HG02870 (cell line): ENCODE measurements at regions not wholly inside any gene's neighbourhood (a gene's known extent, or its start where the extent isn't known, plus 50 kb on each side); places are given as distances from the start of the nearest gene placed in this dataset.

Experiments used
- ATAC-seq: cut with Tn5 transposase; IDR thresholded peaks from one replicate; pipeline ENCODE4 v1.9.1; 2021; ENCODE audit warnings: mild to moderate bottlenecking, moderate library complexity; ENCODE audit not compliant: unreplicated experiment

DNA sequence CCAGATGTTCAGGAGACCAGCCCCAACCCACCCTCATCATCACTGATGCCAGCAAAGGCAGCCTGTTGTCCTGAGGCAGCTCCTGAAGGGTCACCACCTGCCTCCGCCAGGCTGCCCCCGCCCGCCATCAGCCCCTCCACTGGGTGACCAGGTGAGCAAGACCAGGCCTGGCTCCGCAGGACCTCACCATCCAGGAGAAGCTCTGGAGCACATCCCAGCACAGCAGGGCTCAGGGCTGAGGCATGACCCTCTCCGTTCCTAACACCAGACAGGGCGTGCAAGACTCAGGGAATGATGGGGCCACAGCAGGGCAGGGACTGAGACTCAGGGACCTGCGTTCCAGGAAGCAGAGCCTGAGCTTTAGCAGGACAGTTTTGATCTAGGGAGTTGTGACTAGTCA lies 218.8 kb upstream of the RAB6C start:
- ATAC-seq: no peak

DNA sequence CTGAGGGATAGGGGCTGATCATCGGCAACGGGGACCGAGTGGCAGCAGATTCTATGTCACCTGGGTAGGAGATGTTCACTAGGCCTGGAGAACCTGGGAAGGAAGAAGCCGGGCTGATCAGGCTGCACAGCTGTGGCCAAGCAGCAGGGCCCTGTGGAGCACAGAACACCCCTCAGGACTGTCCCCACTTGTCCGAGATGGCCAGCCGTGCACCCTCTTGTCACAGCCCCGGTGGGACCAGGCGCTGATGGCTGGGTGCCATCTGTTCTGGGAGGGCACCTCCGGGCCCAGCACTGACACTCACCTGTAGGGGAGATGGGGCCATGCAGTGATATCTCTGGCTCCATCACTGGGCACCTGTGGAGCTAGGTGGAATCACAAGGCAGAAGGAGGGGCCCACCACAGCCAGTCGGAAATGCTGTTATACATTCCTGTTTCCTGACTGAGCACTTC lies 217.9 kb upstream of the RAB6C start:
- ATAC-seq: no peak

DNA sequence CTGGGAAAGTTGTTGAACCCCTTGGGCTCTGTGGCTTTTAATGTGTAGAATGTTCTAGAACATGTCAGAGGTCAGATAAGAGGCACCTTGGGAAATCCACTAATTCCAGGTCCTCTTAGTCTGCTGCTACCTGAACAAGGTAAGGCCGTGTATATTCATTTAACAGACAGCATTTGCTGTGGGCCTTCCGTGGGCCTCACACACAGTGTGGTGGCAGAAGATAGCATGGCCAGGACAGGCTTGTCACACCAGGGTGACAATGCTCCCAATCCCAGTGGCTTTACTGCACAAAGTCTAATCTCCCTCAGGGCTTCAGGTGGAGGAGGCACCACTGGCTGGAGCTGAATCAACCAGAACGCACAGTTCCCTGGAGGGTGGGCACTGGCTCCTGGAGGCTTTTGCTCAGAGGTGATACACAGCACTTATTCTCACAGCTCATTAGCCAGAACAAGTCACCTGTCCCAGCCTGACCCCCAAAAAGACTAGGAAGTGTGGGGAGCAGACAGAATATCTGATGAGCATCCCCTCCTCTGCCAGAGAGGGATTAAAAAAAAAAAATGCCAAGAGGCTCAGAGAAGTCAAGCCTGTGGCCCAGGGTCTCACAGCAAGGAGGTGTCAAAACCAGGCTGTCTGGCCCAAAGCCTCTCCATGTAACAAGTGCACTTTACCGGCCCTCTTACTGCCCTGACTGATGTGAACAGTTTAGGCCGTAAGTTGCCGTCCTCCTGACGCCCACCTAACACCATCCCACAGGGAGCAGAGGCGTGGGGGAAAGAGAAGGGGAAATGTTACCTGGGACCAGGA lies 216.9 kb upstream of the RAB6C start:
- no peak for ATAC-seq

DNA sequence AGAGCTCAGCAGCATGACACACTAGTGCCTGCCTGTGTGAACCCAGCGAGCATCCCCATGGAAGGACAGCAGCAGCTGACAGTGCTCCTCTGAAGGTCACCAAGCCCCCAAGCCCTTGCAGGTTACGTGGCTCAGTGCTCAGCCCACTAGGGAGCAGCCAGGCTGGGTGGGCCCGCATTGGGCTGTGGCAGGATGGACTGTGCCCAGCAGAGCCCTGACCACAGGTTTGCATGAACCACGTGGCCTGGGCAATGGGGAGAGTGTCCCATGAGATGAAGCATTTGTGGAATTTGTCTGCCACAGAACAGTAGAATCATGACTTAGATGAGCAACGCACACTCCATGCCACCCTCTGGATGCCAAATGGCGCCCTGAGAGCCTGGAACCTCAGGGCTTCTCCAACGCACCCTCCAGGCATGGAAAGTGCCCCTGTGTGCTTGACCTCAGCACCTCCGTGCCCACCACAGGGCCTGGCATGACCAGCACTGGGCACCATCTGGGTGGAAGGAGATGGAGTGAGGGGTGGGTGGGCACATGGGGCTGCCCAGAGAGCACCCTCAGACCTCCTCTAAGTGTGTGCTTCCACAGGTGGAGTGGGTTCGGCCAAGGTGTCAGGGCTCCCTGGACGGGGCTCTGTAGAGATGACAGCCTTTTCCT lies 216.1 kb upstream of the RAB6C start:
- no peak for ATAC-seq

DNA sequence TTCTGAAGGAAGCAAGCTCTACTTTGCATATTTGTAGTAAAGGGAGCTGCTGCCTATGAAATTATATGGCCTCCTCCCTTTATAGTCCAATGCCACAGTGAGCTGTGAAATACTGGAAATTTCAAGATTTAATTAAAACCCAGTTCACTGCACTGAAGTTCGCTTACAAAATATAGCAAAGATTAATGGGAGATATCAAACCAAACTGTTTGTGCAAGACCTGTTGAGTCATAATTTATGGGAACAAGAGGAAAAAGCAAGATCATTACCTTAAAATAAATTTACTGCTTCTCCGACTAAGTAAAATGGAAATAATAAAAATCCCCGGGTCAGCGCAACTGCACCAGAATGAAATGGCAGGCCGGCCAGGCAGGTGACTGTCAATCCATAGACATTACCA lies 215.5 kb upstream of the RAB6C start:
- no peak for ATAC-seq

DNA sequence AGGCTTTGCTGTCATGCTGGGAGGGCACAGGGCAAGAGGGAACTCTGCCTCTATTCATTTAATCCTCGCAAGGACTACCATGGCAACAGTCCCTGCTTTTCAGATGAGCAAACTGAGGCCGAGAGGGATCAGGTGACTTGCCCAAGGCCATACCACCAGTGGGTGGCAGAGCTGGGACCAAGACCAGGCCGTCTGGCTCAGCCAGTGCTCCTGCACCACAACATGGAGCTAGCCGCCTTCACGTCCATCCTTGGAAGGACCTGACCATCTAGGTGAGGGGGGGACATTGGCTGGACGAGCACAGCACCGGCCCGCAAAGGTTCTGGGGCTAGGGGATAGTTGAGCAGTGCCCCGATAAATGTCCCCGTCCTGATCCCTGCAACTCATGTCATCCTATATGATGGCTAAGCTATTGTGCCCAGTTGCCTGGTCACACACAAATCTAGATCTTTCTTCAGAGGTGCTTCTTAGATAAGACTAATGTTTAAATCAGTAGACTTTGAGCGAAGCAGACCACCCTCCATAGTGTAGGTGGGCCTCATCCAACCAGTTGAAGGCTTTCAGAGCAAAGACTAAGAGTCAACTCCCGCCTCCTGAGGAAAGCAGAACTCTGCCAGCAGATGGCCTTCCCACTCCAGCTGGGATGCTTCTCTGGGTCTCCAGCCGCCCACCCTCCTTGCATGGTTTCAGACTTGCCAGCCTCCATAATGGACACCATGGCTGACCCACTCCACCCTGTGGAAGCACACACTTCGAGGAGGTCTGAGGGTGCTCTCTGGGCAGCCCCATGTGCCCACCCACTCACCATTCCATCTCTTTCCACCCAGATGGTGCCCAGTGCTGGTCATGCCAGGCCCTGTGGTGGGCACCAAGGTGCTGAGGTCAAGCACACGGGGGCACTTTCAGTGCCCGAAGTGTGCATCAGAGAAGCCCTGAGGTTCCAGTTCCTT lies 214.8 kb upstream of the RAB6C start:
- no peak for ATAC-seq

DNA sequence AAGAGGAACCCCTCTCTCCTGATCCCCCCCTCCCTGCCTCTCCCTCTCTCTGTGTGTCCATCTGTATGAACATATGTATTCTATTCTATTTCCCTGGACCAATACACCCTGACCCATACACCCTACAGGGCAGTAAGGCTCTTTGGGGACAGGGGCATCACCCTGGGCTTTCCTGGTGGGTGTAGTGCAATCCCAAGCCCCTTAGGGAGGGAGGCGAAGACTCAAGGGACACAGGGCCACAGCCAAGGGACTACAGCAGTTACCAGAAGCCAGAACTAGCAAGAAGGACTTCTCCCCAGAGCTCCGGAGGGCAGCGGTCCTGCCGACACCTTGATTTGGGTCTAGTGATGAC lies 214.2 kb upstream of the RAB6C start:
- no peak for ATAC-seq

DNA sequence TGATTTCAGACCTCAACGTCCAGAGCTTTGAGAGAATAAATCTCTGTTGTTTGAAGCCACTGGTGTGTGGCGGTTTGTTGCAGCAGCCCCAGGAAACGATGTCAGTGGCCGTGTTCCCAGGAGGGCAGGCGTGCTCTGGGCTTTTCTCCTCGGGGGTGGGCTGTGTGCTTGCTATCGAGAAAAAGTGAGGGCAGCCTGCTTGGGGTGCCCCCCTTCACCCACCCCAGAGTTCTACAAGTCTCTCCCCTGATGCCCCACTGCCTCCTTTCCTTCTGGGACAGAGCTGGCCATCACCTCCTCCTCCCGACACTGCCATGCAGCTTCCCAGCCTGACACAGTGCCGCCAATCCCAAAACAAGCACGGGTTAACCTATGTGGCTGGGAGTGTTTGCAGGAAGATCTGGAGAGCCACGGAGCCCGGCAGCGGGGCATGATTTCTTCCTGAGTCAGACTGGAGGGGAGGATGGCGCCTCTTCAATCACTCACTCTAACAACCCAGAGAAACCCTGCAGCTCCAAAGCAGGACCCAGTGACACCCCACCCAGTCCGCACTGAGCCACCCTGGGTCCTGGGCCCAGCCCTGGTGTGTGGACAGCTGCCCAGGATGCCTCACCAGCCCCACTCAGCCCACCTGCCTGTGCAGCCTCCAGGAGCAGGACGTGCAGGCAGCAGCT lies 213.7 kb upstream of the RAB6C start:
- ATAC-seq: no peak

DNA sequence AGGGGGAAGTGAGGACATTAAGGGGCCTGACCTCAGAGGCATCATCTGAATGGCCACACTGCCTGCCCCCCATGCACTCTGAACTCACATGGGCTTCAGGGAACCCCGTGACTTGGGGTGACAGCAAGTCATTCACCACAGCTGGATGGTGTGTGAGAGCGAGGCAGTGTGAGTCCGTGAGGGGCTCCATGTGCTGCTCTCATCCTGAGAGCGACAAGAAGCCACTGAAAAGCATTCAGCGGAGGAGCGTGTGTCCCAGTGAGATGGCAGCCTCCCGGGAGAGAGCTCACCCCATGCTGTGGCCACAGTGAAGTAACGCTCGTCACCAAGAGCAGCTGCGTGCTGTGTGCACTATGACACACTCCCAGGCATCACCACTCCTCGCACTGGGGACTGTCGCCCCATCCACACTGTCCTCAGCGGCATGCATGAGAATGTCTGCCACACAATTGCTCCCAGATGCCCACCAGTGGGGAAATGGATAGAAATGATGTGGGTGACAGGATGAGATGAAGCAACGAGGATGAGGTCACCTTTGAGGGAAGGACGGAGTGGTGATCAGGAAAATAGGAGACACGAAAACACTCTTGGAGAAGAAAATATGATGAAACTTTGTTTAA lies 213.0 kb upstream of the RAB6C start:
- ATAC-seq: no peak

DNA sequence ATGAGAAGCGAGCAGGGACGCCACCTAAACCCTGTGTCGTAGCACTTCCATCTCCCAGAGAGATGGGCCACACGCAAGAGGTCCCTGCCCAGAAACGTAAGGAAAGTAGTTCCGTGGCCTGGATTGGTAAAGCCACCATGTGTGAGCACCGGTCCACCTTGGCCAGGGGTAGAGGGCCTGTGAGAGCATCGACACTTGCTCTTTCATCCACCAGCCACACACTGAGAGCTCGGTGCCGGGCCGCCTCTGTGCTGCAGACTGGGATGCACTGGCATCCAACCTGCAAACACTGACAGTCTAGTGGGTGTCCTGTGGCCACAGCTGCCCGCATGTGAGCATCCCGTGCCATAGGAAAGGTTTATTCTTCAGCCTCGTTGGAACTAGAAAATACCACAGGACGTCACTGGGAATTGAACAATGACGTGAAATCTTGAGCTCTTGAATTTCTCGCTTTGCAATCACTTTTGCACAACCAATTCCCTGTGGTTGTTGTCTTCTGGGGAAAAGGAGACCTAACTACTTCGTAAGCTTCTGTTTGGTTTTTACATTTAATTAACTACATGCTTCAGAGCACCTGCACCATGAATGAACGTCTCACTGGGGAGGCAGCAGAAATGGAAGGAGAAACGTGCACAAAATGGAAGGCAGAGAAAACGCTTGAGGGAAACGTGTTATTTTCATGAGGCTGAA lies 212.0 kb upstream of the RAB6C start:
- no peak for ATAC-seq

DNA sequence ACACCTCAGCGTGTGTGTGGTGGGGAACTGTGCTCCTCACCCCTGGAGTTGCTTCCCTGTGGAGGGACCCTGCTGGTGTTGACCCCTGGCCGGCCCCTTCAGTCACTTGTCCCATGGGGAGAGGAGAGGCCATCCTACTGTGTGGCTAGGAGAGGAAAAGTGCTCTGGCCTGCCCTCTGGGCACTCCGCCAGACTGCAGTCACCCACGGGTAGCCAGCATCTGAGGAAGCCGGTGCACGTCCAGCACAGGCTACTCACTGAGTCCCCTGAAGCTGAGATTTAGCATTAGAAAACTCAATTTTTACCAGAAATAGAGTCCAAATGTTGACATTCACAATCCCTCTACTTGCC lies 211.5 kb upstream of the RAB6C start:
- ATAC-seq: no peak

DNA sequence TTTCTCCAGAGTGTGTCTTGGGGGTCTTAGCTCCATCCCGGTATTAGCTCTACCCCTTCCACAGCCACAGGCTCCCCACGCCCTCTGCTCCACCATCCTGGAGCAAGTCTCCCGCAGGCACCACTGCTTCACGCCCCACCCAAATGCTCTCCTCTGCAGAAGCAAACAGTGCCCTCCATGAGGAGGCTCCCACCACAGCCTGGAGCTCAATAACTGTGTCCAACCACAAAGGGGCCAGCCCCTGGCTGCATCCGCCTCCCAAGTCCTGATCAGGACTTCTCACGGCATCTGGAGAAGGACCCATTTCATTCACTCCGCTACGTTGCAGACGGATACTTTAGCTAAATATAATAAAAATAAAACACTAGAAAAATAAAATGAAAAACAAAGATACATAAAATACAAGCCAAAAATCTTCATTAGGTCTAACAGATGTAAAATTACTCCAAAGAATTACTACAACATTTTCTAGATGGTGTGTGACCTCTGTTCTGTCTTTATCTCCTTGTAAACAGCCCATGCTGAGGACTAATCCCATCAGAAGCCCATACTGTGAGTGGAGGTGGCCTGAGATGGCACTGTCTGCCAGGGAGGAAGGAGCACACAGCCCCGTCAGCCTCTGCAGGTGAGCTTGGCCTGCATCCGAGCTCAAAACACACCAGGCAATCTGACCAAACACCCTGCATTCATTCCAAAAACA lies 210.8 kb upstream of the RAB6C start:
- ATAC-seq: no peak

DNA sequence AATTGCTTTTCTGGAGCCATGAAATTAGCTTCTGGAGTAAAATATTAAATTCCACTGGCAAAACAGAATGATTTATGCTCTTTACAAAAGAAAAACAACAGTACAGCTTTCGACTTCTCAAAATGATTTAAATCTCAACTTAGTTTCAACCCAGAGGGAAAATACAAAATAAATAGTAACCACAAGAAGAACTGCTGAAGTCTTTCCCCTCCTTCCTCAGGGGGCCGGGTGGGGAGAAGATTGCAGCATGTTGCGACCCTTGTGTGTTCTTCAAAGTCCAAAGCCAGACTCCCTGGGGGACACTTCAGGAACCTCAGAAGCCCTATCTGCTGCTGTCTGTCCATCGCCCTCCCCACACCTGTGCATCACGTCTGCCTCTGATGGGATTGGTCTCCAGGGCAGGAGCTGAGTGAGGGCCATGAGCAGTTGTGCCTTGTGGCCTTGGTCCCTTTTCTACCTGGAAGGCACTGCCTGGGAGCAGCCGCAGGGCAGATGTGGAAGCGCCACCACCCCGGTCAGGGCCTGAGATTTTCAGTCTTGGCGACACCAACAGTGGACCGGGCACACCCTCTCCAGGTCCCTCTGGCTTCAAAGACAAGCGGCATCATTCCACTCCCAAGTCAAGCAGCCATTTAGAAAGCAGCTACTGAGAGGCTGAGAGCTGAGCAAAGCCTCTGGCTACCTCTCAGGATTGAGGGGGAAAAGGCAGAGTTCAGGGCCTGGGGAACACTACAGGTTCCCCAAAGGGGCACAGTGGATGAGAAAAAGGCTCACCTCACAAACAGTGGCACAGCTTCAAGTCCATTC lies 210.1 kb upstream of the RAB6C start:
- ATAC-seq: no peak

DNA sequence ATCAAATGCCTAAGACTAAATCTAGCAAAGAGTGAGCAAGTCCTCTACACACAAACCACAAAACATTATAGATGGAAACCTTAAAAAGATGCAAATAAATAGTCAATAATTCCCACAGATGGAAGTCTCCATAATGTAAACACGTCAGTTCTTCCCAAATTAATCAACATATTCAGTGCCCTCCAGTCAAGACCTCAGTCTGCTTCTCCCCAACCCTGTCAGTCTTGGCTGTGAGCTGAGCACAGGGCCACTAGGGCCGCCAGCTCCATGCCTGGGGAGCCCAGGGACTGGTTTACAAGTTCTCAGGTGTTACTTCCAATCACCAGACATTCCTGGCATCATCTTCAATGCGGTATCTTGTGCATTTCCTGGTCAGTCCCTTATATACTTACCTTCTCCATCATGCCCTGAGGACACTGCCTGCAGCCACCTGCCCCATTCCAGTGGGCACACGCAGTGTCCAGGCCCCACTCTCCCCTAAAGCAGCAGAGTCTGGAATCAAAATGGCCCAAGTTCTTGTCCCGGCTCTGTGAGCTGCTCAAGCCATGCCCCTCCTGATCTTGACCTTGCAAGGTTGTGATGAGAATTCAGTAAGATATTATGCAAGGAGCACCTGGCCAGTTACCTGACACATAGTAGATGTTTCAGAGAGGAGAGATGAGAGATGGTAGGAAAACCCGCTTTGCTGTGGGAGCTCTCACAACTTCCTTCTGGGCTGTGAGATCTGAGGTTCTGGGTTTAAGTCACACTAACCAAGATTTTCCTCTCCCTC lies 207.9 kb upstream of the RAB6C start:
- no peak for ATAC-seq

DNA sequence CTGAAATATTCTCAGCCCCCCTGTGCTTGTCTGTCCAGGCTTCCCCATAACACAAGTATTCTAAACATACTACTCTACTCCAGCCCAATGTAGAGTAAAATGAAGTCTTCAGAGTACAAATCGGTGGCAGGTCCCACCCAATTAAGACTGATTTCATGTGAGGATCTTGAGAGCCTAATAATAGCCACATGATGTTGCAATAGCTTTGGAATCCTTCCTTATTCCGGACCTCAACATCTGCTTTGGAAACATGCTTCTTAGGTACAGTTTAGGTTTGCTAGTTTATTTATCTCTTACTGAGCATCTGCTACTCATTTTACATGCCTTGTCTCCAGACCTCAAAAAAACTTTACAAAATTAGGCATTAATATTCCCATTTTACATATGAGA lies 207.3 kb upstream of the RAB6C start:
- ATAC-seq: no peak

DNA sequence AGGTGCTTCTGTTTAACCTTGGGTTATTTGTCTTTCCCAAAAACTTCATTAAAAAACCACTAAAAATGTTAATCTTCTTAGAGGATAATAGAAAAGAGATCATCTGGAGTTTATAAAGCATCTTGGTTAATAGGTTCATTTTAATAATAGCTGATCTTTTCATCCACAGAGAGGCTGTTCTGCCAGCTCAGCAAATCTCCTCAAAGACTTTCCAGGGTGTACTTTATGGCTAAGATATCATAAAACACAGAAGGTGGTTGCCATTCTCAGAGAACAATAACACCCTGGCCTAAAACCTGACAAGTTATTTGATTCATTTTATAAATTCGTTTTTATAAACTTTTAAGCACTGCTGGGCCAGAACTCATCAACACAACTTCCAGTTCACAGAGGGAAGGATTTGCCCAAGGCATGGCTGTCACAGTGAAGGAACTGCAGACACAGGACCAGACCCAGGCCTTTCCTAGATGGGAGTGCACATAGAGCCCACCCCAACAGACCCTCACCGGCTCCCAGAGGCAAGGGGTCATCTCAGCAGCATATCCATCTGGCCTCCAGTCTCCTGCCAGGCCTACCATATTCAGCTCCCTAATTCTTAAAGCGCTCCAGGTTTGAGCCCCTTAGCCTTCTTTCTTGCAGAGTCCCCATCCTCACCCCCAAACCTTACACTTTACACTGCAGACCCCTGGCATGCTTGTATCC lies 203.4 kb upstream of the RAB6C start:
- ATAC-seq: no peak

DNA sequence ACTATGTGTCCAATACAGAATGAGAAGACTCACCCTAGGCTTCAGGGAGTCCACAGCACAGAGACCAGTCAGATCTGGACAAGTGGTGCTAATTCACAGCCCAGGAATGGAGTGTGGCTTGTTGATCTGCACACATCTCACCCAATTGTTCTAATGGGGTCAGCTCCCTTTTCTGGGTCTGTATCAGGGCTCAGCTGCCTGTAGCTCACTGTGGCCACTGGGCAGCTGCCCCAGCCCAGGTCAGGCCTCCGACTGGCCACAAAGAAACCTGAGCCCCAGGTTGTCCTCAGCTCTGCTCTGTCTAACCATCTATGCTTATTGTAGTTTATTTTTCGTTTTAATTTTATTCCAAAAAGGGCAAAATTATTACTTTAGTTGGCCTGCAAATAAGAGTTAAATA lies 202.3 kb upstream of the RAB6C start:
- ATAC-seq: no peak
